Fibroblast of peridontal ligament (primary cell): ENCODE measurements at regions not wholly inside any gene's neighbourhood (a gene's known extent, or its start where the extent isn't known, plus 50 kb on each side); places are given as distances from the start of the nearest gene placed in this dataset.

Experiments used
- DNase-seq: peaks from one replicate; pipeline ENCODE4 v3.0.0-alpha.2; 2010; ENCODE audit errors: extremely low read depth

- no peak for DNase-seq
These were observed 774.1 kb downstream of the BRD1 start for GRCh38 chr22:49053578-49053977.

DNA sequence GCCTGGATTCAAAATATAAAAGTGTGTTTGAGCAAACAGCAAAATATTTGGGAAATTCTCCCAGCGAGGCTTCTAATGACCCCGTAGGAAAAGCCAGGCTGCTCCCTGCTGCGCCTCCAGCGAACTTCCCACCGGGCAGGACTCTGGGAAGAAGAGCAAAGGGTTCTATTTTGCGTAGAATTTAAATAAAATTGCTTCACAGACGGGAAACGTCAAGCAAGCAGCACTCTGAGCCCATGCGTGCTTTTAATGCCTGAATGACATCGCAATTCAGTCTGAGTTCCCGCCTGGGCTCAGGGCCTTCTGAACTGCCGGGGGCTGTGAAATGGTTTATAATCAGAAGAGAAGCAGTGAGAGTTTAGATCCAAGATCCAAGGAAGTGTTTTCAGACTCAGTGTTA lies 775.1 kb downstream of the BRD1 start:
- no peak for DNase-seq

- no peak for DNase-seq
These were observed 775.6 kb downstream of the BRD1 start for GRCh38 chr22:49052023-49052538.

GRCh38 chr22:49051491-49052022 lies 776.1 kb downstream of the BRD1 start:
- DNase-seq, result no peak

GRCh38 chr22:49049691-49050090 lies 778.0 kb downstream of the BRD1 start:
- no peak for DNase-seq

- no peak for DNase-seq
These were observed 779.1 kb downstream of the BRD1 start for GRCh38 chr22:49048591-49048990.

GRCh38 chr22:49047447-49047846 lies 780.2 kb downstream of the BRD1 start:
- no peak for DNase-seq

GRCh38 chr22:49046546-49047361 lies 780.9 kb downstream of the BRD1 start:
- DNase-seq, result no peak

DNA sequence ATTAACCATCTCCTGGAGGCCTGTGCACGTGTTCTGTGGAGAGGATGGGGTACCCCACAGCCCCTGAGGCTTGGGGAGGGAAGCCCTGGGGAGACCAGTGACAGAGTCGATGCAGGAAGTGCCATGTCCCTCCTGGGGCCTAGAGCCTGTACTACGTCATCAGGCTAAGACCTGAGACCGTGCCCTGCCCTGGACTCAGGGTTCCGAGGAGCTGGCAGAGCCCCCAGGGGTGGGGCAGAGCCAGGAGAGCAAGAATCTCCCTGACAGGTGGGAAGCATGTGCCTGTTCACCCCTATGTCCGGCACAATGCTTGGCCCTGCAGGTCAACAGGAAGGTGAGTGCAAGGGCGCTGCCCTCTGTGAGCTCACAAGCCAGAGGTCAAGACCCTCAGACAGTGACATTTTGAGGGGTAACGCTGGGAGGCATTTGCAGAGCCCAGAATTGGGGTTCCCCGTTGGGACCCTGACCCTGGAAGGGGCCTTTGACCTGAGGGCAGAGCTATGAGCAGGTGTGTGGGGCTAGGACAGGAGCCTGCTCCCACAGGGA lies 781.6 kb downstream of the BRD1 start:
- DNase-seq, result no peak

- DNase-seq, result no peak
These were observed 782.4 kb downstream of the BRD1 start for GRCh38 chr22:49045276-49045675.

DNA sequence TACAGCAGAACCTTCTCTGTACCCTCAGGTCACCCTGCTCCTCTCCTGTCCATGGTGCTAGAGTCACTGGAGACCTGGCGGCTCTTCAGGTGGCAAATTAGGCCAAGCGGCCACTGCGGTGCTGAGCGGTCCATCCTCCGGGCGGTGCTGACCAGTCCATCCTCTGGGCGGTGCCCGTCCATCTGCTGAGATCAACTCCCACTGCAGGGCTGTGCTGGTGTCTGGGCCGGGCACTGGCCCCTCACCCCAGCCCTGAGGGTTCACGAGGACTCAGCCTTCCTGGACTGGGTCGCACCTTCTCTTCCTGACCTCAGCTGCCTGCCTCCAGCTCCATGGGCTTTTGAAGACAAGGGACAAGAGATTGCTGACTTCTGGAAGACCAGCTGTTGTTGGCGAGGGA lies 782.9 kb downstream of the BRD1 start:
- no peak for DNase-seq

GRCh38 chr22:49044091-49044490 lies 783.6 kb downstream of the BRD1 start:
- DNase-seq, result no peak

DNA sequence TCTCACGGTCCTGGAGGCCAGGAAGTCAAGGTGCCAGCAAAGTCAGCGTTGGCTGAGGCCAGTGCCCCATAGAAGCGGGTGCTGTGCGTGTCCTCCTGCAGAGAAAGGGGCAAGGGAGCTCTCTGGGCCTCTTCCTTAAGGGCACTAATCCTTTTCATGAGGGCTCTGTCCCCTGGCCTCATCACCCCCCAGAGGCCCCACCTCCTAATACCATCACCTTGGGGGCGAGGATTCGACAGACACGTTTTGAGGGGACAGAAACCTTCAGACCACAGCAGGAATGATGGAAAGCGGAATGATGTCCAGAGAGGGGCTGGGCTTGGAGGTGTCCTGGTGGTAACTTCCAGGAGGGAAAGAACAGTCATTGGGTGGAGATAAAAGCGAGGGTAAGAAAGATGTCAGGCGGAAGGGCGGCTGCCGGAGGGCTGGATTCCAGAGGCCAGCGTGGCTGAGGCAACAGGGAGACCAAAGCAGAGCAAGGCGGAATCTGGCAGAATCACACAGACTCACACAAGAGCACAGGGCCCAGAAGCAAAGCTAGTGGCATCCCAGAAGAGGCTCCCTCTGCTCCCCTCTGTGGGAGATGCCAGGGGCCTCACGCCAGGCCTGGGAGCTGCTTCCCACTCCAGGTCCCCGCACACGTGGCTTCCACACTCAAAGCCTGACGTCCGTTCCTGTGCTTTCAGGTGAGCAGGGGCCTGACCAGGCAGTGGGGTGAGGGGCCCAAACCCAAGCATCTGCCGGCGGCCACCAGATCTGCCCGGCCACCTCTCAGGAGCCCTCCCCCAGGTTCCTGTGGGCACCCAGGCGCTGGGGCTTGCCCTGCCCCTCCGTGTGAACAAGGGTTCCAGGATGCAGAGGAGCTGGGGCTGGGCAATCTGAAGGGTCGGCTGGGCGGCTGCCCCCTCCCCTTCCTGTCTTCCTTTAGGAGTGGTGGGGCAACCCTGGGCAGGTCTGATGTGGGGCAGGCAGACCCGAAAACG lies 784.5 kb downstream of the BRD1 start:
- no peak for DNase-seq

DNA sequence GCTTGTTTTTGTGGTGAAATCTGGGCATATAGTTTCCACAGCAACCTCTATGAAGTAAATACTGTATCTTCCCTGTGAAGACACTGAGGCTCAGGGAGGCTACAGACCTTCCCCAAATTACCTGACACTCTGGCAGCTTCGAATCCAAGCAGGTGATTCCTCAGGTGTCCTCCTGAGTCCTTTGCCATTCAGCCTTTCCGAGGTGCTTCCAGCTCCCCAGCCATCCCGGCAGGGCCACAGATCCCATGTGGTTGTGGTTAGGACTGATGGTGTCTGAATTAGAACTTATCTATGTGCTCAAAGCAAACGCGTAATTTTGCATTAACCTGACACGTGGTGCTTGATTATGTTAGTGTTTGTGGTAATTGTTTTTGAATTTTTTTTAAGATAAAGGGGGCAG lies 785.6 kb downstream of the BRD1 start:
- DNase-seq, result no peak

GRCh38 chr22:49040754-49041467 lies 786.8 kb downstream of the BRD1 start:
- DNase-seq, result no peak

DNA sequence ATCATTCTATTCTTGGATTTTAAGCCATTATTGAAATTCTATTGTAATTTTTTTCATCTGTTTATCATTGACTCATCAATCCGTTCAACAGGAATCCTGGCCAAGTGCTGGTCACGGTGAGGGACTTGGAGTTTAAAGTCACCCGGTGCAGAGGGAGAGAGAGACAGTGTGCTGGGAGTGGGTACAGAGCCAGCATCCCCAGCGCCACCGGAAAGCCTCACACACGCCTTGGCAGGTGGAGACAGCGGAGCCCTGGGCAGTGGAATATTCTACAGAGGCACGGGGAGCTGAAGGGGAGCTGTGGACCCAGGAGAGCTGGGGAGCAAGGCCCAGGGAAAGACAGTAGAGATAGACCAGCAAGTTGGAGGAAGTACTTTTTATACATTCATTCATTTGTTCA lies 787.6 kb downstream of the BRD1 start:
- DNase-seq, result no peak

- no peak for DNase-seq
These were observed 788.0 kb downstream of the BRD1 start for GRCh38 chr22:49039625-49040024.

DNA sequence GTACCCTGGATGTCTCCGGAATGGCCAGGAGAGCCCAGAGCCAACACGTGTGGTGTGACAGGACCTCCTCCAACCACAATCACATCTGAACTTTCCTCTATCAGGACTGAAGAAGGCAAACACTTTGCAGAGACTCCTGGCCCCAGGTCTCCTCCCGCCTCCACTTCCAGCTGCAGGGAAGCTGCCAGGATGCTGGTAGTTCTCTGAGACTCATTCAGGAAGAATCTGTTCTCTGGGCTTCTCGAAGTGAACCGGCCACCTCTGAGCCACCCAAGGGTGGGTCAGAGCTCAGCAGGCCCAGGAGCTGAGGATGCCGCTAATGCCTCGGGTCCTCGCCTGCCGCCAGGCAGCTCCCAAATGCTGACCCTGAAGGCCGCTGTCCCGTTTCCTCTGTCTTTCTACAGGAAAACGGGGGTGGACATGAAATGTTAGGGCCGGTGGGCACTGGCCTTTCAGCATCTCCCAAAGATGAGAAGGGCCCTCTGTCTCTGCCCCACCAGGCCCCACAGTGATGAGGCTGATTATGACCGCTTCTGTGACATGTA lies 789.9 kb downstream of the BRD1 start:
- DNase-seq, result no peak

- DNase-seq, result no peak
These were observed 791.2 kb downstream of the BRD1 start for GRCh38 chr22:49036513-49036912.

DNA sequence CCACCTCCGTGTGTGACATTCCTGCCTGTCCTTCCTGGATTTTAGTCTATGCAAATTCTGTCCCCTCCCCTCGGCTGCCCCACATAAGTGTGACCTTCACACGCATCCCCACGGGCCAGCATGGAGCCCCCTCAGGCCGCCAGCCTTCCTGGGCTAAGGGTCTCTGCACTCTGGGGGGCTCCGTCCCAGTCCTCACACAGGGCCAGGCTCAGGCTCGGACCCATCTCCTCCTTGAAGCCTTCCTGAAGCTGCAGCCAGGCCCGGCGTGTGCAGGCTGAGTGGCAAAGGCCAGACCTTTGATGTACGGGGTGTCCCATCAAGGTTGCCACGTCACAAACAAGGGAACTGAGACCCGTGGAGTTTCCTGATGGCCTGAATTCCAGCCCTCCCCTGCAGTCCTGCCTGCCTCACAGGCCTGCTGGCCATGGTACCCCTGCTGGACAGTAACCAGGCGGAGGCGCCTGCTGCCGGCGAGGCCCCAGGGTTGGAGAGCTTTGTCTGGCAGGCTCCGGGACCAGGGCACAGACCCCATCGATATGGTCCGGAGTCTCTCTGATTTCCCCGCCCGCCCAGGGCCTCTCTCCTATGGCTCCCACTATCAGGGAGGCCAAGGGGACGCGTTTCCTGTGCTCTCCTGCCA lies 791.7 kb downstream of the BRD1 start:
- DNase-seq, result no peak
